WERI-Rb-1 (cell line): ENCODE measurements at regions not wholly inside any gene's neighbourhood (a gene's known extent, or its start where the extent isn't known, plus 50 kb on each side); places are given as distances from the start of the nearest gene placed in this dataset.

Source experiments
- DNase-seq: peaks from one replicate; pipeline ENCODE4 v3.0.0-alpha.2; 2020
- H3K27ac ChIP-seq: fragments of 250-450 bp; sonication (Bioruptor Pico); 2 replicates; pipeline ENCODE4 v1.5.1; 2020; ENCODE audit warnings: mild to moderate bottlenecking, moderate library complexity
- H3K27me3 ChIP-seq: fragments of 250-450 bp; sonication (Bioruptor Pico); 2 replicates; pipeline ENCODE4 v1.5.1; 2021; ENCODE audit warnings: mild to moderate bottlenecking, low read depth, moderate library complexity; ENCODE audit not compliant: insufficient read depth, severe bottlenecking
- H3K36me3 ChIP-seq: fragments of 250-450 bp; sonication (Bioruptor Pico); 2 replicates; pipeline ENCODE4 v1.5.1; 2020; ENCODE audit warnings: mild to moderate bottlenecking, moderate library complexity
- H3K4me3 ChIP-seq: 2 replicates; pipeline ENCODE4 v1.5.1; 2011; ENCODE audit warnings: low read depth, mild to moderate bottlenecking, control low read depth, low read length
- H3K9me3 ChIP-seq: fragments of 250-450 bp; sonication (Bioruptor Pico); 2 replicates; pipeline ENCODE4 v1.5.1; 2021; ENCODE audit warnings: mild to moderate bottlenecking, moderate library complexity; ENCODE audit not compliant: severe bottlenecking
- TF ChIP-seq, protein P1 (sequence below): IDR thresholded peaks from 2 replicates; pipeline ENCODE4 v1.5.1; 2011; ENCODE audit warnings: low read depth, mild to moderate bottlenecking, control low read depth, inconsistent platforms, low read length

DNA sequence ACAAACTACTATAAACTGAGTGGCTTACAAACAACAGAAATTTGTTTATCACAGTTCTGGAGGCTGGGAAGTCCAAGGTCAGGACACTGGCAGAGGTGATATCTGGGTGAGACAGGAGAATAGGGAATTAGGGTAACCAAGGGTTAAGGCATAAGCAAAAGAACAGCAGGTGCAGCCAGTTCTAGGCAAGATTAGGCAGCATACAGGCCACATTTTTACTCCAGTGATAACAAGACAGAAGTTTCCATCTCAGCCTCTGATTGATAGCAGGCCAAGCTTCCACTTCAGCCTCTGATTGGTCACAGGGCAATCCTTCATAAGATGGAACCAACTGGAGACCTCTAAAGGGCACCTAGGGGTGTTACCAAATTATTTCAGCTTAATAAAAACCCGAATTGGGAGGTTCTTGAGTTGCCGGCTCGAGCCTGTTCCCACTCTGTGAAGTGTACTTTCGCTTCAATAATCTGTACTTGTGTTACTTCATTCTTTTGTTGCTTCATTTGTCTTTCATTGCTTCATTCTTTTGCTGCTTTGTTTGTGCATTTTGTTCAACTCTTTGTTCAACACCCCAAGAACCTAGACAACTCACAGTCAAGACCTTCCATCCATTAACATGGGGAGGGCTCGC is 185.6 kb downstream of the TOMM20 start:
- TF ChIP-seq, protein P1, sequence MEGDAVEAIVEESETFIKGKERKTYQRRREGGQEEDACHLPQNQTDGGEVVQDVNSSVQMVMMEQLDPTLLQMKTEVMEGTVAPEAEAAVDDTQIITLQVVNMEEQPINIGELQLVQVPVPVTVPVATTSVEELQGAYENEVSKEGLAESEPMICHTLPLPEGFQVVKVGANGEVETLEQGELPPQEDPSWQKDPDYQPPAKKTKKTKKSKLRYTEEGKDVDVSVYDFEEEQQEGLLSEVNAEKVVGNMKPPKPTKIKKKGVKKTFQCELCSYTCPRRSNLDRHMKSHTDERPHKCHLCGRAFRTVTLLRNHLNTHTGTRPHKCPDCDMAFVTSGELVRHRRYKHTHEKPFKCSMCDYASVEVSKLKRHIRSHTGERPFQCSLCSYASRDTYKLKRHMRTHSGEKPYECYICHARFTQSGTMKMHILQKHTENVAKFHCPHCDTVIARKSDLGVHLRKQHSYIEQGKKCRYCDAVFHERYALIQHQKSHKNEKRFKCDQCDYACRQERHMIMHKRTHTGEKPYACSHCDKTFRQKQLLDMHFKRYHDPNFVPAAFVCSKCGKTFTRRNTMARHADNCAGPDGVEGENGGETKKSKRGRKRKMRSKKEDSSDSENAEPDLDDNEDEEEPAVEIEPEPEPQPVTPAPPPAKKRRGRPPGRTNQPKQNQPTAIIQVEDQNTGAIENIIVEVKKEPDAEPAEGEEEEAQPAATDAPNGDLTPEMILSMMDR = no peak
- no peak overlapping the region for H3K27ac ChIP-seq
- no peaks in the 10 kb centered on the region for H3K36me3 ChIP-seq
- H3K9me3 ChIP-seq = peaks cover 4% of the 10 kb centered on the region
- DNase-seq = peak; percentile 1
- H3K27me3 ChIP-seq = no peaks in the 10 kb centered on the region
- H3K4me3 ChIP-seq = no peak overlapping the region

DNA sequence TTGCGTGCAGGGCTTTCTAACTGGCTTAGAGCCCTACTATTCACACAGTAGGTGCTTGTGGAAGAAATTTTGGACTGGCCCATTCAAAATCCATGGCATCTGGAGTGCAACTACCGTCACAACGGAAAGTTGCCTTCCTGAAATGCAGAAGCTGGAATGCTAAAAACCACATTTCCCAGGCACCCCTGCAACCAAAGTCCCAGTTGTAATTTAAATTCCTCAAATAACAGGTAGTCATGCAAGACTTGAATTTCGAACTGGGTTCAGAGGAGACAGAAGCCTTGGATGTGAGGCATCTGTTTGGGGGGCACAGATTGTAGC is 186.7 kb downstream of the TOMM20 start:
- no peaks in the 10 kb centered on the region for H3K36me3 ChIP-seq
- H3K4me3 ChIP-seq = no peak overlapping the region
- no peaks in the 10 kb centered on the region for H3K27me3 ChIP-seq
- H3K9me3 ChIP-seq = peaks cover 4% of the 10 kb centered on the region
- TF ChIP-seq, protein P1 = no peak
- DNase-seq = no peak
- no peak overlapping the region for H3K27ac ChIP-seq

DNA sequence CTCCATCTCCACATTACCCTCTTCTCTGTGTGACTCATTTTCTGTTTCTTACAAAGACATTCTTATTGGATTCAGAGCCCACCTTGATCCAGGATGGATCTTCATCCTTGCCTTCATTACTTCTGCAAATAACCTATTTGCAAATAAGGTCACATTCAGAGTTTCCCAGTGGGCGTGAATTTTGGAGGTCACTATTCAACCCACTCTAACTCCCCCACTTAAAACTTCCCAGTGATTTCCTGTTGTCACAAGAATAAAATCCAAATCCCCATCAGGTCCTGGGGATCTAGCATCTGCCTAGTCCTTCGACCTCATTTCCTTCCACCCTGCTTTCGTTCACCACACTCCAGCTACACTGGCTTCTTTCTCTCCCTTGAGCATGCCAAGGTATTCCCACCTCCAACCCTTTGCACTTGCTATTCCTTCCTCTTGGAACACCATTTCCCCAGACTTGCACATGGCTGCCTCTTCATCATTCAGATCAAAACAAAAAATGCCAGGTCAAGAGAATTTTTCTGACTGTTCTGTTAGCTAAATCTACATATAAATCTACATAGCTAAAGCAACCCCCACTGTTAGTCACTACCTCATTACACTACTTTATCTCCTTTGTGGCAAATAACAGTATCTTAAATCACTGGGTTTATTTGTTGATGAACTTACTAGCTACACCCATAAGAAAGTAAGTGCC is 187.2 kb downstream of the TOMM20 start:
- H3K27ac ChIP-seq = no peak overlapping the region

DNA sequence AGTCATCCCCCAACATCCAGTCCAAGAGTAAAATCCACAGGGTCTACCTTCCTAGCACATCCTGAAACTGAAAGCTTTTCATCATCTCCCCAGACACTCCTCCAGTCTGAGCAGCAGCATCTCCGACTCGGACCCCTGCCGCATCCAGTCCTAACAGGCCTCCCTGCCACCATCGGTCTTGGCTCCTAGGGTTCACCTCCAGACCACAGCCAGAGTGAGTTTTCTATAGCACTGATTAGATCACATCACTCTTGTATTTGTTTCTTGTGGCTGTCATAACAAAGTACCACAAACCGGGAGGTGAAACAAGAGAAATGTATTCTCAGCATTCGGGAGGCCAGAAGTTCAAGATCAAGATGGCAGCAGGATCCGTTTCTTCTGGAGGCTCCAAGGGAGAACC is 187.8 kb downstream of the TOMM20 start:
- TF ChIP-seq, protein P1 = no peak
- Histone ChIP-seq H3K36me3 (no peaks in the 10 kb centered on the region), H3K9me3 (peaks cover 4% of the 10 kb centered on the region), H3K4me3 (no peak overlapping the region), H3K27me3 (no peaks in the 10 kb centered on the region), H3K27ac (no peak overlapping the region)
- no peak for DNase-seq

More for the DNA sequence above, 187.2 kb downstream of the TOMM20 start:
- H3K9me3 ChIP-seq = peaks cover 4% of the 10 kb centered on the region
- no peak overlapping the region for H3K4me3 ChIP-seq
- no peaks in the 10 kb centered on the region for H3K36me3 ChIP-seq
- H3K27me3 ChIP-seq = no peaks in the 10 kb centered on the region
- TF ChIP-seq, protein P1 = no peak
- DNase-seq = no peak

DNA sequence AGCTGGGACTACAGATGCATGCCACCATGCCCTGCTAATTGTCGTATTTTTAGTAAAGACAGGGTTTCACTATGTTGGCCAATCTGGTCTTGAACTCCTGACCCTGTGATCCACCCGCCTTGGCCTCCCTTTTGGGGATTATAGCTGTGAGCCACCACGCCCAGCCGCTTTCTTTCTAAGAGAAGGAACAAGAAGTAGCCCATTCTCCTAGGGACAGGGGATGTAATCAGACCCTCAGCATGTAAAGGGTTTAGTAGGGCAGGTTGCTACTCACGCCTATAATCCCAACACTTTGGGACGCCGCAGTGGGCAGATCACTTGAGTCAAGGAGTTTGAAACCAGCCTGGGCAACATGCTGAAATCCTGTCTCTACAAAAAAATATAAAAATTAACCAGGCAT is 189.7 kb downstream of the TOMM20 start:
- no peaks in the 10 kb centered on the region for H3K27me3 ChIP-seq
- TF ChIP-seq, protein P1 = no peak
- H3K27ac ChIP-seq = no peak overlapping the region
- DNase-seq = no peak
- H3K4me3 ChIP-seq = no peak overlapping the region
- H3K9me3 ChIP-seq = peaks cover 4% of the 10 kb centered on the region
- no peaks in the 10 kb centered on the region for H3K36me3 ChIP-seq

DNA sequence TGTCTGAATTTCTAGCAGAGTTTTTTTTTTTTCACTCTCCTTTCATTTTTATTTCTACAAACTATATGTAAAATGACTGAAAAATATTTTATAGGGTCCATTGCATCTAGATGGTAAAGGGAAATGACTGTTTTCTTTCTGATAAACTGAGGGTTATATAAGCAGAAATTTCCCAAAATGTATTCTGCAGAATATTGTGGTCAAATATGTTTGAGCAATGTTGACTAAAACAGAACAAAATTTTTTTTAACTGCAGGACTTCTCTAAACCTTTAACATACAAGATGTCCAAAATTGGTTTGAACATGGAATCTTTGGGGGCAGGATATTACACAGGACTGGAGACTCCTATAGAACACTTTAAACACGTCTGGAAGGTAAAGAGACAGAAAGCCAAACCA is 190.5 kb downstream of the TOMM20 start:
- TF ChIP-seq, protein P1 = no peak
- peaks cover 4% of the 10 kb centered on the region for H3K9me3 ChIP-seq
- no peaks in the 10 kb centered on the region for H3K36me3 ChIP-seq
- H3K4me3 ChIP-seq = no peak overlapping the region
- no peaks in the 10 kb centered on the region for H3K27me3 ChIP-seq
- DNase-seq = no peak
- no peak overlapping the region for H3K27ac ChIP-seq
